Activated T-helper 17 cell treated with anti-CD3 and anti-CD28 coated beads, Interleukin-2, amount 50 U/mL, for 72 hours (primary cell): ENCODE measurements at regions not wholly inside any gene's neighbourhood (a gene's known extent, or its start where the extent isn't known, plus 50 kb on each side); places are given as distances from the start of the nearest gene placed in this dataset.
"Not testable (repeated sequence)": the region's sequence is repeated elsewhere in the genome, so short reads cannot be mapped to it uniquely, and the experiment has no call there.

Experiments used
- ATAC-seq: fragments of 150-1000 bp; cut with Tn5 transposase; replicated peaks from 2 replicates; pipeline ENCODE4 v1.10.0; 2021; ENCODE audit warnings: mild to moderate bottlenecking, moderate library complexity
- H3K27ac Mint-ChIP-seq: one replicate; pipeline ENCODE4 v1.8.0; 2022; ENCODE audit warnings: mixed read lengths
- H3K27me3 Mint-ChIP-seq: one replicate; pipeline ENCODE4 v1.8.0; 2022; ENCODE audit warnings: mixed read lengths
- H3K36me3 Mint-ChIP-seq: one replicate; pipeline ENCODE4 v1.8.0; 2022; ENCODE audit warnings: low read depth, mild to moderate bottlenecking, mixed read lengths
- H3K4me1 Mint-ChIP-seq: one replicate; pipeline ENCODE4 v1.8.0; 2022; ENCODE audit warnings: mixed read lengths
- H3K4me3 Mint-ChIP-seq: one replicate; pipeline ENCODE4 v1.8.0; 2022; ENCODE audit warnings: mild to moderate bottlenecking, mixed read lengths
- H3K9me3 Mint-ChIP-seq: one replicate; pipeline ENCODE4 v1.8.0; 2022; ENCODE audit warnings: mixed read lengths

DNA sequence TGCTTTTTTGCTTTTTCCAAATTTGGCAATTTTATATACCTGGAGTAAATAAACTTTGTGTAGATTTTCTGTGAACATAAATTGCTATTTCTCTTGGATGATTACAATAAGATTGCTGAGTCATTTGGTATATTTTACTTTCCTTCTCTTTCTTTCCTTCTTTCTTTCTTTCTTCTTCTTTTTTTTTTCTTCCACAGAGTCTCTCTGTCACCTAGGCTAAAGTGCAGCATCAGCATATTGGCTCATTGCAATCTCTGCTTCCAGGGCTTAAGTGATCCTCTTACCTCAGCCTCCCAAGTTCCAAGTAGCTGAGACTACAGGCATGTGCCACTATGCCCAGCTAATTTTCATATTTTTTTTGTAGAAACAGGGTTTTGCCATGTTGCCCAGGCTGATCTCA is 201.2 kb upstream of the OR4C13 start:
- not testable (repeated sequence) for H3K4me3 Mint-ChIP-seq, H3K4me1 Mint-ChIP-seq, H3K27me3 Mint-ChIP-seq, ATAC-seq, H3K9me3 Mint-ChIP-seq, H3K27ac Mint-ChIP-seq, H3K36me3 Mint-ChIP-seq

DNA sequence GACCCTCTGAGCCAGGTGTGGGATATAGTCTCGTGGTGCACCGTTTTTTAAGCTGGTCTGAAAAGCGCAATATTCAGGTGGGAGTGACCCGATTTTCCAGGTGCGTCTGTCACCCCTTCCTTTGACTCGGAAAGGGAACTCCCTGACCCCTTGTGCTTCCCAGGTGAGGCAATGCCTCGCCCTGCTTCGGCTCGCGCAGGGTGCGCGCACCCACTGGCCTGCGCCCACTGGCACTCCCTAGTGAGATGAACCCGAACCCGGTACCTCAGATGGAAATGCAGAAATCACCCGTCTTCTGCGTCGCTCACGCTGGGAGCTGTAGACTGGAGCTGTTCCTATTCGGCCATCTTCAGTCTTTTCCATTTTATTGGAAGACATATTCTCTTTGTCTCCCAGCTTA is 171.4 kb upstream of the OR4C13 start:
- not testable (repeated sequence) for H3K27ac Mint-ChIP-seq, H3K36me3 Mint-ChIP-seq, H3K27me3 Mint-ChIP-seq, H3K9me3 Mint-ChIP-seq, ATAC-seq, H3K4me1 Mint-ChIP-seq, H3K4me3 Mint-ChIP-seq

DNA sequence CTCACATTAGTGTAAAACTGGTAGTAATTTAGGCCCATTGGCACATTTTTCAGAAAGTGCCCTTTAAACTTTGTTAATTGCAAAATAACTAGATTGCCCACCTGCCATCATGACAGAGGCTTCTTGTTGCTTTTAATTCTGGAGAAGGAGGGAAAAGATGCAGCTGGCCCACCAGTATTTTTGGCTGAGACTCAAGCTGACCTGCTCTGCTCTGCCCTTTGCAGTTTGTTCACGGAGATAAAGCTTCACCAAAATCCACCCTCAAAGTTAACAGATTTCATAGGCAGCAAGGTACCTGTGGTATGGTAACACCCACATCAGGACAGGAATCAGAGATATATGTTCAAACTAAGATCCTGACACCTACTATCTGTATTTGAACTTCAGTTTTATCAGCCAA is 170.2 kb upstream of the OR4C13 start:
- not testable (repeated sequence) for ATAC-seq, H3K27me3 Mint-ChIP-seq, H3K36me3 Mint-ChIP-seq, H3K9me3 Mint-ChIP-seq, H3K4me1 Mint-ChIP-seq, H3K4me3 Mint-ChIP-seq, H3K27ac Mint-ChIP-seq

DNA sequence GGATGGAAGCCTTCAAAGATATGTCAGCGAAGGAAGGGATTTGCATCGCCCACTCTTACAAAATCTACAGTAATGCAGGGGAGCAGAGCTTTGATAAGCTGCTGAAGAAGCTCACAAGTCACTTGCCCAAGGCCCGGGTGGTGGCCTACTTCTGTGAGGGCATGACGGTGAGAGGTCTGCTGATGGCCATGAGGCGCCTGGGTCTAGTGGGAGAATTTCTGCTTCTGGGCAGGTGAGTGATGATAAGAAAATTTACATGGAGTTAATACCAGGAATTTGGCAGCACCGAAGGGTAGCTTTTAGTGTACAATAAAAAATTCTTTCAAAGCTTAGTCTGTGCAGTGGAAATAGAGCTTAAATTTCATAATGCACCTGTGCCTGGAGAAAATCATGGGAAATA is 168.3 kb upstream of the OR4C13 start:
- H3K27me3 Mint-ChIP-seq, H3K4me3 Mint-ChIP-seq, ATAC-seq, H3K36me3 Mint-ChIP-seq, H3K4me1 Mint-ChIP-seq, H3K9me3 Mint-ChIP-seq, H3K27ac Mint-ChIP-seq: not testable (repeated sequence)

DNA sequence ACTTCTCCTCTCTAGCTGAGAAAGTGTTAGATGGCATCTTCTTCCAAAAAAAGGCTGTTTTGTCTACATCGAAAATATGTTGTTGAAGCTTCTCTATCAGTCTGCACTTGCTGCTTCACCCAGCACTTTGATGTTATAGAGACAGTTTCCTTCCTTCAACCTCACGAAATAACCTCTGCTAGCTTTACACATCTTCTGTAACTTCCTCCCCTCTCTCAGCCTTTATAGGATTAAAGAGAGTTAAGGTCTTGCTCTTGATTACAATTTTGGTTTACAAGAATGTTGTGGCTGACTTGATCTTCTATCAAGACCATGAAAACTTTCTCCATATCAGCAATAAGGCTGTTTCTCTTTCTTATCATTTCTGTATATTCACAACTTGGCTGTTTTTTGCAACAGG is 162.4 kb upstream of the OR4C13 start:
- H3K9me3 Mint-ChIP-seq = peaks cover 15% of the 10 kb centered on the region
- H3K27me3 Mint-ChIP-seq, H3K4me3 Mint-ChIP-seq, H3K36me3 Mint-ChIP-seq, H3K27ac Mint-ChIP-seq, H3K4me1 Mint-ChIP-seq, ATAC-seq: not testable (repeated sequence)

DNA sequence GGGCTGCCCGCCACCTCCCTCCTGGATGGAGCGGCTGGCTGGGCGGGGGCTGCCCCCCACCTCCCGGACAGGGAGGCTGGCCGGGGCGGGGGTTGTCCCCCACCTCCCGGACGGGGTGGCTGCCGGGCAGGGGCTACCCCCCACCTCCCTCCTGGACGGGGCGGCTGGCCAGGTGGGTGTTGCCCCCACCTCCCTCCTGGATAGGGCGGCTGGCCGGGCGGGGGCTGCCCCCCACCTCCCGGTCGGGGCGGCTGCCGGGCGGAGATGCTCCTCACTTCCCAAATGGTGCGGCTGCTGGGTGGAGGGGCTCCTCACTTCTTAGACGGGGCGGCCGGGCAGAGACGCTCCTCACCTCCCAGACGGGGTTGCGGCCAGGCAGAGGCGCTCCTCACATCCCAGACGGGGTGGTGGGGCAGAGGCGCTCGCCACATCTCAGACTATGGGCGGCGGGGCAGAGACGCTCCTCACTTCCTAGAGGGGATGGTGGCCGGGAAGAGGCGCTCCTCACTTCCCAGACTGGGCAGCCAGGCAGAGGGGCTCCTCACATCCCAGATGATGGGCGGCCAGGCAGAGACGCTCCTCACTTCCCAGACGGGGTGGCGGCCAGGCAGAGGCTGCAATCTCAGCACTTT is 153.9 kb upstream of the OR4C13 start:
- not testable (repeated sequence) for H3K4me1 Mint-ChIP-seq, ATAC-seq, H3K27ac Mint-ChIP-seq, H3K27me3 Mint-ChIP-seq, H3K4me3 Mint-ChIP-seq, H3K36me3 Mint-ChIP-seq, H3K9me3 Mint-ChIP-seq

DNA sequence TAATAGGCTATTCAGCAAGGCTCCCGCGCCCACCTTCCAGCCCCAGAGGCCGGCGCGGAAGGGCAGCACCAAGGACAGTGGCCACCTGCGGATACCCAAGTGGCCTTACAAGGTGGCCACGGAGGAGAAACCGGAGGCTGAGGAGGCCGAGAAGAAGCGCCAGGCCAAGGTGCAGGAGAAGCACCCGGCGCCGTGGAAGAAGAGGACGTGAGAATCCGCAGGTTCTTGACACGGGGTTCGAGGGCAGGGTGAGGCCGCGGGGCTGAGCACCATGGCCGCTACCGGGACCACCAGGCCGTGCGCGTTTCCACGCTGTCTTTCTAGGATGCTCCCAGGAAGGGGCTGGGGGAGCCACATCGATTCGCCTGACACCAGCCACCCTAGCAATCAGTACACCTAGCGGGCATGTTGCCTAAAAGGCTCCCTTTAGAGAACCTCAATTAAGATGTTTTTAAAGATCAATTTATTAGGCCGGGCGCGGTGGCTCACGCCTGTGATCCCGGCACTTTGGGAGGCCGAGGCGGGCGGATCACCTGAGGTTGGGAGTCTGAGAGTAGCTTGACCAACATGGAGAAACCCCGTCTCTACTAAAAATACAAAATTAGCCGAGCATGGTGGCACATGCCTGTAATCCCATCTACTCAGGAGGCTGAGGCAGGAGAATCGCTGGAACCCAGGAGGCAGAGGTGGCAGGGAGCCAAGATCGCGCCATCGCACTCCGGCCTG is 134.3 kb upstream of the OR4C13 start:
- not testable (repeated sequence) for H3K27ac Mint-ChIP-seq, H3K4me1 Mint-ChIP-seq, H3K36me3 Mint-ChIP-seq, H3K9me3 Mint-ChIP-seq, H3K27me3 Mint-ChIP-seq, ATAC-seq, H3K4me3 Mint-ChIP-seq

DNA sequence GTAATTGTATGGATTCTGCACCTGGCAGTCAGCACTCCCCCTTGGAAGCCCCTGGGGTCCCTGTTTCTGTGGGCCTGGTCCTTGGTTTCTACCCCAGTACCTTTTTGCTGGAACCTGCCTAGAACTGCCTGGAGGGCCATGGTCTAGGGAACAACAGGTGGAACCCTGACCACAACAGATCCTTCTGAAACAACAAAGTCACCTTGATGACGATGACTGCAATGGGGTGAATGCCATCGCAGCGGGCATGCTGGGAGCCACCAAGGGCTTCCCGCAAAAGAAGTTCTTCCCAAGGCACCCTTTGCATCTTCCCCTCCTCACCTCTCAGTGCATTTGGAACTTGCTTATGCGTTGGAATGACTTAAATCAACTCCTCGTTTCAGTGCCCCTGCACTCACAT is 129.0 kb upstream of the OR4C13 start:
- not testable (repeated sequence) for H3K9me3 Mint-ChIP-seq

DNA sequence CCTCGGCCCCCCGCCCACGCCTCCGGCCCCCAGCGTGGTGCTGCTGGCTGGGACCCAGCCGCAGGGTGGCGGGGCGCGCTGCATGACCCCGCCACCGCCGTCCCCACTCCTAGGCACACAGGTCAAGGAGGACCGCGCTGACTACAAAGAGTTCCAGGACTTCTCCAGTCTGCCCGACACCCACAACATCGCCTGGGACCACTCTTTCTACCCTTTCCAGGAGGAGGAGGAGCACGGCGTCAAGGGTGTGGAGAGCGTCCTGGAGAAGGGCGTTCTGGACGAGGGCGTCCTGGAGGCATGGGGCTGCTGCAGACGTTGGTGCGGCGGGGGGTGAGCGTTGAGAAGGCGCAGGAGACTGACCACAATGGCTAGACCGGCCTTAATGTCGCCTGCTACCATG is 101.7 kb upstream of the OR4C13 start:
- H3K4me1 Mint-ChIP-seq, H3K4me3 Mint-ChIP-seq, H3K27ac Mint-ChIP-seq, H3K36me3 Mint-ChIP-seq, H3K9me3 Mint-ChIP-seq, H3K27me3 Mint-ChIP-seq, ATAC-seq: not testable (repeated sequence)

More for the DNA sequence above, 129.0 kb upstream of the OR4C13 start:
- H3K36me3 Mint-ChIP-seq, H3K4me1 Mint-ChIP-seq, H3K4me3 Mint-ChIP-seq, H3K27ac Mint-ChIP-seq, ATAC-seq, H3K27me3 Mint-ChIP-seq: not testable (repeated sequence)

DNA sequence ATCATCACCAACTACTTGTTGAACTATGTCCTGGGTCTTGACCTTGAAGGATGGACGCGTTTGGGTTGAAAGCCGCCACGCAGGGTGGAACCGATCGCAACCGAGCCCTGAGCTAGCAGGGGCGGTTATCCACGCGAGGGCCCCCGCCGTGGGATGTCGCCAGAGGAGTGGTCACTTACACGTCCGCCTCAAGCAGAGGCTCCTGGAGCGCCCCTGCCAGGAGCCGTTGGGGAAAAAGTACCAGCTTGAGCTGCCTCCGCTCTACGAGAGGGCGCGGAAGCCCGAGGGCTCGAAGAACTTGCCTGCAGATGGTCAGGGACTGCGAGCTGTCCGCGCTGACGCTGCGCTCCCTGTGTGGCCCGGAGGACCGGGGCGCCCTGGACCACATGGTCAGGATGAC is 100.7 kb upstream of the OR4C13 start:
- H3K36me3 Mint-ChIP-seq = no peaks in the 10 kb centered on the region
- no peak overlapping the region for H3K4me3 Mint-ChIP-seq
- no peaks in the 10 kb centered on the region for H3K9me3 Mint-ChIP-seq
- no peak overlapping the region for H3K27ac Mint-ChIP-seq
- H3K4me1 Mint-ChIP-seq = no peaks in the 10 kb centered on the region
- no peaks in the 10 kb centered on the region for H3K27me3 Mint-ChIP-seq
- ATAC-seq = no peak

DNA sequence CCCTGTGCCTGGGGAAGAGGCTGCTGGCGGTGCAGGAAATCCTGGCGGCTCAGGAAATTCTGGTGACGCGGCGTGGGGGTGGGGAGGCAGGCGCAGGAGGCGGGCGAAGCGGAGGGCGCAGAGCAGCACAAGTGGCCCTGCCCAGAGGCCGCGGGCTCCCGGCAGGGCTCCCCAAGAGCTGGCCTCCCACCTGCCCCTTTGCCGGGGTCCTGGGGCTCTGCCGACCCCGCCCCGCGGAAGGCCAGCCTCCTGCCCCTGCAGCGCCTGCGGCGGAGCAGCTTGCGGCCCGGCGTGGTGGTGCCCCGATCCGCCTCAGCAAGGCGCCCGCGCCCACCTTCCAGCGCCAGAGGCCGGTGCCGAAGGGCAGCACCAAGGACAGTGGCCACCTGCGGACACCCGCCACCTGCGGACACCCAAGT is 100.2 kb upstream of the OR4C13 start:
- ATAC-seq = no peak
- Mint-ChIP-seq H3K4me3 (no peak overlapping the region), H3K4me1 (no peaks in the 10 kb centered on the region)

DNA sequence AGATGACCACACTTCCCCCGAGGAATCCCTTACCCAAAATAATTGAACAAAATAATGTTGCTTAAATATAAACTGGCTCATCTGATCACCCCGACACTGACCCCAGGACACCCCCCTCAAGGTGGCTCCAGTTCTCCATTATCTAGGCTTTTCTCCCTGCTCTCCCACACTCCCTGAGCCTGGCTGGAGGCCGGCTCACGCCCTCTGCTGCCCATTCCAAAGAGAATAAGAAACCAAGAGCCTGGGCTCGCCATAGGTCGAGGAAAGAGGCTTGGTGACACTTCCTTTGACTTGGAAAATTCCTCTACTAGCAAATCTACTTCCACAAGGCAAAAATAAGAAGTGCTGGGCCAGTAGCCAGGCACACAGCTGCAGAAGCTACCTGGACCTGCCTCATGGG is 63.3 kb upstream of the OR4C13 start:
- not testable (repeated sequence) for H3K4me3 Mint-ChIP-seq, H3K27me3 Mint-ChIP-seq, H3K36me3 Mint-ChIP-seq, H3K4me1 Mint-ChIP-seq, ATAC-seq, H3K27ac Mint-ChIP-seq, H3K9me3 Mint-ChIP-seq

More for the DNA sequence above, 100.2 kb upstream of the OR4C13 start:
- no peak overlapping the region for H3K27ac Mint-ChIP-seq
- H3K27me3 Mint-ChIP-seq = no peaks in the 10 kb centered on the region
- H3K36me3 Mint-ChIP-seq = no peaks in the 10 kb centered on the region
- no peaks in the 10 kb centered on the region for H3K9me3 Mint-ChIP-seq

DNA sequence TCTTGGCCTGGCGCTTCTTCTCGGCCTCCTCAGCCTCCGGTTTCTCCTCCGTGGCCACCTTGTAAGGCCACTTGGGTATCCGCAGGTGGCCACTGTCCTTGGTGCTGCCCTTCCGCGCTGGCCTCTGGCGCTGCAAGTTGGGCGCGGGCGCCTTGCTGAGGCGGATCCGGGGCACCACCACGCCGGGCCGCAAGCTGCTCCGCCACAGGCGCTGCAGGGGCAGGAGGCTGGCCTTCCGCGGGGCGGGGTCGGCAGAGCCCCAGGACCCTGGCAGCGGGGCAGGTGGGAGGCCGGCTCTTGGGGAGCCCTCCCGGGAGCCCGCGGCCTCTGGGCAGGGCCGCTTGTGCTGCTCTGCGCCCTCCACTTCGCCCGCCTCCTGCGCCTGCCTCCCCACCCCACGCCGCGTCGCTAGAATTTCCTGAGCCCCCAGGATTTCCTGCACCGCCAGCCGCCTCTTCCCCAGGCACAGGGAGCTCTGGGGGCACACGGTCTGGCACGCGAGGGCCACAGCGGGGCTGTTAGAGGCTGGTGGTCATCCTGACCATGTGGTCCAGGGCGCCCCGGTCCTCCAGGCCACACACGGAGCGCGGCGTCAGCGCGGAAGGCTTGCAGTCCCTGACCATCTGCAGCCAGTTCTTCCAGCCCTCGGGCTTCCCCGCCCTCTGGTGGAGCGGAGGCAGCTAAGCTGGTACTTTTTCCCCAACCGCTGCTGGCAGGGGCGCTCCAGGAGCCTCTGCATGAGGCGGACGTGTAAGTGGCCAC is 60.1 kb upstream of the OR4C13 start:
- not testable (repeated sequence) for H3K36me3 Mint-ChIP-seq, H3K27me3 Mint-ChIP-seq, H3K4me1 Mint-ChIP-seq, ATAC-seq, H3K4me3 Mint-ChIP-seq, H3K27ac Mint-ChIP-seq
- H3K9me3 Mint-ChIP-seq = peaks cover 14% of the 10 kb centered on the region

DNA sequence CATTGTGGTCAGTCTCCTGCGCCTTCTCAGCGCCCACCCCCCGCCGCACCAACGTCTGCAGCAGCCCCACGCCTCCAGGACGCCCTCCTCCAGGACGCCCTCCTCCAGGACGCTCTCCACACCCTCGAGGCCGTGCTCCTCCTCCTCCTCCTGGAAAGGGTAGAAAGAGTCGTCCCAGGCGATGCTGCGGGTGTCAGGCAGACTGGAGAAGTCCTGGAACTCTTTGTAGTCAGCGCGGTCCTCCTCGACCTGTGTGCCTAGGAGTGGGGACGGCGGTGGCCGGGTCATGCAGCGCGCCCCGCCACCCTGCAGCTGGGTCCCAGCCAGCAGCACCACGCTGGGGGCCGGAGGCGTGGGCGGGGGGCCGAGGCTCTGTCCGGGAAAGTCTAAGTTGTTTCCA is 58.7 kb upstream of the OR4C13 start:
- H3K27ac Mint-ChIP-seq, H3K27me3 Mint-ChIP-seq, ATAC-seq, H3K4me1 Mint-ChIP-seq, H3K4me3 Mint-ChIP-seq, H3K36me3 Mint-ChIP-seq: not testable (repeated sequence)
- peaks cover 24% of the 10 kb centered on the region for H3K9me3 Mint-ChIP-seq
